Dendritic cell treated with granulocyte-macrophage colony-stimulating factor and Interleukin-4, amounts not matched to agents 40 ng/mL and 50 ng/mL, for 4 days (primary cell): ENCODE measurements at regions not wholly inside any gene's neighbourhood (a gene's known extent, or its start where the extent isn't known, plus 50 kb on each side); places are given as distances from the start of the nearest gene placed in this dataset.
"Not testable (repeated sequence)": the region's sequence is repeated elsewhere in the genome, so short reads cannot be mapped to it uniquely, and the experiment has no call there.

ENCODE experiments used
- H3K27ac Mint-ChIP-seq: one replicate; pipeline ENCODE4 v1.8.0; 2022; ENCODE audit warnings: mild to moderate bottlenecking, mixed read lengths
- H3K27me3 Mint-ChIP-seq: one replicate; pipeline ENCODE4 v1.8.0; 2022; ENCODE audit warnings: mild to moderate bottlenecking, mixed read lengths
- H3K36me3 Mint-ChIP-seq: one replicate; pipeline ENCODE4 v1.8.0; 2022; ENCODE audit warnings: low read depth, mixed read lengths
- H3K4me1 Mint-ChIP-seq: one replicate; pipeline ENCODE4 v1.8.0; 2022; ENCODE audit warnings: low read depth, mixed read lengths
- H3K4me3 Mint-ChIP-seq: one replicate; pipeline ENCODE4 v1.8.0; 2022; ENCODE audit warnings: mild to moderate bottlenecking, moderate library complexity, mixed read lengths
- H3K9me3 Mint-ChIP-seq: one replicate; pipeline ENCODE4 v1.8.0; 2022; ENCODE audit warnings: mixed read lengths
- intact Hi-C: fragments of 100-400 bp; cut with micrococcal nuclease; formaldehyde crosslinking; loops from one replicate; pipeline ENCODE4 v1.15.0; 2022

- no peaks in the 10 kb centered on the region for H3K36me3 Mint-ChIP-seq
- intact Hi-C loops, result no loop called here
- no peak overlapping the region for H3K27ac Mint-ChIP-seq
- no peaks in the 10 kb centered on the region for H3K27me3 Mint-ChIP-seq
- no peak overlapping the region for H3K4me3 Mint-ChIP-seq
- H3K4me1 Mint-ChIP-seq, result no peaks in the 10 kb centered on the region
- H3K9me3 Mint-ChIP-seq, result no peaks in the 10 kb centered on the region
Observed at GRCh38 chr2:190150413-190150812, 87.9 kb upstream of the MSTN start.

GRCh38 chr2:190149908-190150307 lies 87.4 kb upstream of the MSTN start:
- Mint-ChIP-seq H3K27me3 (no peaks in the 10 kb centered on the region), H3K27ac (no peak overlapping the region), H3K4me3 (no peak overlapping the region), H3K36me3 (no peaks in the 10 kb centered on the region), H3K9me3 (no peaks in the 10 kb centered on the region), H3K4me1 (no peaks in the 10 kb centered on the region)
- intact Hi-C loops, result no loop called here

- no peaks in the 10 kb centered on the region for H3K9me3 Mint-ChIP-seq
- no peak overlapping the region for H3K4me3 Mint-ChIP-seq
- H3K27ac Mint-ChIP-seq, result no peak overlapping the region
- intact Hi-C loops, result no loop called here
- no peaks in the 10 kb centered on the region for H3K4me1 Mint-ChIP-seq
- no peaks in the 10 kb centered on the region for H3K27me3 Mint-ChIP-seq
- H3K36me3 Mint-ChIP-seq, result no peaks in the 10 kb centered on the region
Observed at GRCh38 chr2:190149200-190149599, 86.7 kb upstream of the MSTN start.

- H3K27me3 Mint-ChIP-seq, intact Hi-C loops, H3K36me3 Mint-ChIP-seq, H3K4me3 Mint-ChIP-seq, H3K27ac Mint-ChIP-seq, H3K4me1 Mint-ChIP-seq: not testable (repeated sequence)
- H3K9me3 Mint-ChIP-seq, result peaks cover 11% of the 10 kb centered on the region
Observed at GRCh38 chr2:190146109-190146508, 83.6 kb upstream of the MSTN start.

- H3K36me3 Mint-ChIP-seq, intact Hi-C loops, H3K27ac Mint-ChIP-seq, H3K27me3 Mint-ChIP-seq, H3K4me1 Mint-ChIP-seq, H3K4me3 Mint-ChIP-seq: not testable (repeated sequence)
- peaks cover 30% of the 10 kb centered on the region for H3K9me3 Mint-ChIP-seq
Observed at GRCh38 chr2:190140474-190140873, 77.9 kb upstream of the MSTN start.

- Mint-ChIP-seq H3K9me3 (peaks cover 30% of the 10 kb centered on the region), H3K36me3 (no peaks in the 10 kb centered on the region)
- intact Hi-C loops, result no loop called here
Observed at GRCh38 chr2:190139371-190139770, 76.8 kb upstream of the MSTN start.

GRCh38 chr2:190138032-190138431 lies 75.5 kb upstream of the MSTN start:
- intact Hi-C loops, result no loop called here
- Mint-ChIP-seq H3K9me3 (peaks cover 30% of the 10 kb centered on the region), H3K4me1 (no peaks in the 10 kb centered on the region)

More at GRCh38 chr2:190139371-190139770, 76.8 kb upstream of the MSTN start:
- no peaks in the 10 kb centered on the region for H3K27me3 Mint-ChIP-seq
- no peak overlapping the region for H3K27ac Mint-ChIP-seq
- H3K4me3 Mint-ChIP-seq, result no peak overlapping the region
- H3K4me1 Mint-ChIP-seq, result no peaks in the 10 kb centered on the region

GRCh38 chr2:190137561-190137960 lies 75.0 kb upstream of the MSTN start:
- Mint-ChIP-seq H3K4me3 (no peak overlapping the region), H3K4me1 (no peaks in the 10 kb centered on the region), H3K9me3 (peaks cover 30% of the 10 kb centered on the region), H3K27ac (no peak overlapping the region), H3K36me3 (no peaks in the 10 kb centered on the region), H3K27me3 (no peaks in the 10 kb centered on the region)
- intact Hi-C loops, result no loop called here

More at GRCh38 chr2:190138032-190138431, 75.5 kb upstream of the MSTN start:
- Mint-ChIP-seq H3K27ac (no peak overlapping the region), H3K36me3 (no peaks in the 10 kb centered on the region), H3K27me3 (no peaks in the 10 kb centered on the region), H3K4me3 (no peak overlapping the region)

GRCh38 chr2:190136825-190137224 lies 74.3 kb upstream of the MSTN start:
- no peak overlapping the region for H3K4me3 Mint-ChIP-seq

GRCh38 chr2:190136259-190136658 lies 73.7 kb upstream of the MSTN start:
- H3K9me3 Mint-ChIP-seq, result peaks cover 20% of the 10 kb centered on the region
- H3K27ac Mint-ChIP-seq, result no peak overlapping the region
- no peak overlapping the region for H3K4me3 Mint-ChIP-seq
- intact Hi-C loops, result no loop called here
- no peaks in the 10 kb centered on the region for H3K27me3 Mint-ChIP-seq
- H3K36me3 Mint-ChIP-seq, result no peaks in the 10 kb centered on the region
- H3K4me1 Mint-ChIP-seq, result no peaks in the 10 kb centered on the region

More at GRCh38 chr2:190136825-190137224, 74.3 kb upstream of the MSTN start:
- Mint-ChIP-seq H3K27me3 (no peaks in the 10 kb centered on the region), H3K27ac (no peak overlapping the region), H3K36me3 (no peaks in the 10 kb centered on the region), H3K9me3 (peaks cover 26% of the 10 kb centered on the region), H3K4me1 (no peaks in the 10 kb centered on the region)
- intact Hi-C loops, result no loop called here

GRCh38 chr2:190129421-190130199 lies 67.1 kb upstream of the MSTN start:
- no peak overlapping the region for H3K4me3 Mint-ChIP-seq
- intact Hi-C loops, result no loop called here
- no peaks in the 10 kb centered on the region for H3K9me3 Mint-ChIP-seq
- H3K27me3 Mint-ChIP-seq, result no peaks in the 10 kb centered on the region
- H3K27ac Mint-ChIP-seq, result no peak overlapping the region
- H3K4me1 Mint-ChIP-seq, result no peaks in the 10 kb centered on the region
- no peaks in the 10 kb centered on the region for H3K36me3 Mint-ChIP-seq

GRCh38 chr2:190127651-190128050 lies 65.1 kb upstream of the MSTN start:
- intact Hi-C loops, result no loop called here
- Mint-ChIP-seq H3K4me1 (no peaks in the 10 kb centered on the region), H3K27me3 (no peaks in the 10 kb centered on the region), H3K27ac (no peak overlapping the region), H3K9me3 (no peaks in the 10 kb centered on the region), H3K4me3 (no peak overlapping the region), H3K36me3 (no peaks in the 10 kb centered on the region)

GRCh38 chr2:190126798-190127197 lies 64.3 kb upstream of the MSTN start:
- H3K4me1 Mint-ChIP-seq, result no peaks in the 10 kb centered on the region
- no peak overlapping the region for H3K4me3 Mint-ChIP-seq
- intact Hi-C loops, result no loop called here
- no peaks in the 10 kb centered on the region for H3K36me3 Mint-ChIP-seq
- no peaks in the 10 kb centered on the region for H3K9me3 Mint-ChIP-seq
- no peaks in the 10 kb centered on the region for H3K27me3 Mint-ChIP-seq
- H3K27ac Mint-ChIP-seq, result no peak overlapping the region

GRCh38 chr2:190123956-190124355 lies 61.4 kb upstream of the MSTN start:
- intact Hi-C loops, result no loop called here

GRCh38 chr2:190121971-190122370 lies 59.4 kb upstream of the MSTN start:
- no peaks in the 10 kb centered on the region for H3K36me3 Mint-ChIP-seq
- no peak overlapping the region for H3K27ac Mint-ChIP-seq
- H3K27me3 Mint-ChIP-seq, result no peaks in the 10 kb centered on the region
- H3K9me3 Mint-ChIP-seq, result no peaks in the 10 kb centered on the region
- intact Hi-C loops, result no loop called here
- H3K4me3 Mint-ChIP-seq, result no peak overlapping the region
- no peaks in the 10 kb centered on the region for H3K4me1 Mint-ChIP-seq

More at GRCh38 chr2:190123956-190124355, 61.4 kb upstream of the MSTN start:
- Mint-ChIP-seq H3K4me3 (no peak overlapping the region), H3K9me3 (no peaks in the 10 kb centered on the region), H3K36me3 (no peaks in the 10 kb centered on the region), H3K27ac (no peak overlapping the region), H3K4me1 (no peaks in the 10 kb centered on the region), H3K27me3 (no peaks in the 10 kb centered on the region)
